SK-N-SH treated with all-trans-retinoic acid at 6 μM for 48 hours (cell line): ENCODE measurements at regions not wholly inside any gene's neighbourhood (a gene's known extent, or its start where the extent isn't known, plus 50 kb on each side); places are given as distances from the start of the nearest gene placed in this dataset.

Source experiments
- CSDC2 ChIP-seq: fragments of 250-450 bp; sonication (Bioruptor Pico); IDR thresholded peaks from 2 replicates; pipeline ENCODE4 v1.5.0; 2020; ENCODE audit warnings: mild to moderate bottlenecking, moderate library complexity
- GLIS3 ChIP-seq: fragments of 250-450 bp; sonication (Bioruptor Pico); IDR thresholded peaks from 2 replicates; pipeline ENCODE4 v1.5.0; 2020; ENCODE audit warnings: mild to moderate bottlenecking, moderate library complexity
- ISL1 ChIP-seq: fragments of 250-450 bp; sonication (Bioruptor Pico); IDR thresholded peaks from 2 replicates; pipeline ENCODE4 v2.1.2; 2022; ENCODE audit warnings: mild to moderate bottlenecking, moderate library complexity
- PPARA ChIP-seq: fragments of 250-450 bp; sonication (Bioruptor Pico); IDR thresholded peaks from 2 replicates; pipeline ENCODE4 v1.5.0; 2020; ENCODE audit warnings: mild to moderate bottlenecking, borderline replicate concordance
- RARB ChIP-seq: fragments of 250-450 bp; sonication (Bioruptor Pico); IDR thresholded peaks from 2 replicates; pipeline ENCODE4 v1.8.0; 2021; ENCODE audit warnings: mild to moderate bottlenecking, moderate library complexity
- ZFP30 ChIP-seq: fragments of 450-650 bp; formaldehyde crosslinking; IDR thresholded peaks from 2 replicates; pipeline ENCODE4 v1.5.0; 2022; ENCODE audit warnings: mild to moderate bottlenecking, moderate library complexity
- ZNF565 ChIP-seq: fragments of 450-650 bp; formaldehyde crosslinking; conservative IDR thresholded peaks from 2 replicates; pipeline ENCODE4 v1.5.0; 2020; ENCODE audit warnings: low read depth, mild to moderate bottlenecking, moderate library complexity
- TF ChIP-seq, protein P1 (sequence below): fragments of 250-450 bp; sonication (Bioruptor Pico); IDR thresholded peaks from 2 replicates; pipeline ENCODE4 v1.5.1; 2020; ENCODE audit warnings: low read depth, mild to moderate bottlenecking, moderate library complexity
- TF ChIP-seq, protein P2 (sequence below): fragments of 250-450 bp; sonication (Bioruptor Pico); IDR thresholded peaks from 2 replicates; pipeline ENCODE4 v1.8.0; 2020; ENCODE audit warnings: mild to moderate bottlenecking, moderate library complexity, borderline replicate concordance
- TF ChIP-seq, protein P3 (sequence below): fragments of 250-450 bp; sonication (Bioruptor Pico); IDR thresholded peaks from 2 replicates; pipeline ENCODE4 v1.5.0; 2020; ENCODE audit warnings: mild to moderate bottlenecking, moderate library complexity

GRCh38 chr1:234897390-234897749 lies 231.3 kb downstream of the TOMM20 start:
- TF ChIP-seq, protein P1, sequence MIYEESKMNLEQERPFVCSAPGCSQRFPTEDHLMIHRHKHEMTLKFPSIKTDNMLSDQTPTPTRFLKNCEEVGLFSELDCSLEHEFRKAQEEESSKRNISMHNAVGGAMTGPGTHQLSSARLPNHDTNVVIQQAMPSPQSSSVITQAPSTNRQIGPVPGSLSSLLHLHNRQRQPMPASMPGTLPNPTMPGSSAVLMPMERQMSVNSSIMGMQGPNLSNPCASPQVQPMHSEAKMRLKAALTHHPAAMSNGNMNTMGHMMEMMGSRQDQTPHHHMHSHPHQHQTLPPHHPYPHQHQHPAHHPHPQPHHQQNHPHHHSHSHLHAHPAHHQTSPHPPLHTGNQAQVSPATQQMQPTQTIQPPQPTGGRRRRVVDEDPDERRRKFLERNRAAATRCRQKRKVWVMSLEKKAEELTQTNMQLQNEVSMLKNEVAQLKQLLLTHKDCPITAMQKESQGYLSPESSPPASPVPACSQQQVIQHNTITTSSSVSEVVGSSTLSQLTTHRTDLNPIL (CRISPR knock-in tag): no peak
- TF ChIP-seq, protein P2, sequence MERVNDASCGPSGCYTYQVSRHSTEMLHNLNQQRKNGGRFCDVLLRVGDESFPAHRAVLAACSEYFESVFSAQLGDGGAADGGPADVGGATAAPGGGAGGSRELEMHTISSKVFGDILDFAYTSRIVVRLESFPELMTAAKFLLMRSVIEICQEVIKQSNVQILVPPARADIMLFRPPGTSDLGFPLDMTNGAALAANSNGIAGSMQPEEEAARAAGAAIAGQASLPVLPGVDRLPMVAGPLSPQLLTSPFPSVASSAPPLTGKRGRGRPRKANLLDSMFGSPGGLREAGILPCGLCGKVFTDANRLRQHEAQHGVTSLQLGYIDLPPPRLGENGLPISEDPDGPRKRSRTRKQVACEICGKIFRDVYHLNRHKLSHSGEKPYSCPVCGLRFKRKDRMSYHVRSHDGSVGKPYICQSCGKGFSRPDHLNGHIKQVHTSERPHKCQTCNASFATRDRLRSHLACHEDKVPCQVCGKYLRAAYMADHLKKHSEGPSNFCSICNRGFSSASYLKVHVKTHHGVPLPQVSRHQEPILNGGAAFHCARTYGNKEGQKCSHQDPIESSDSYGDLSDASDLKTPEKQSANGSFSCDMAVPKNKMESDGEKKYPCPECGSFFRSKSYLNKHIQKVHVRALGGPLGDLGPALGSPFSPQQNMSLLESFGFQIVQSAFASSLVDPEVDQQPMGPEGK (CRISPR knock-in tag): no peak
- TF ChIP-seq RARB (CRISPR knock-in tag) (no peak), PPARA (no peak), ZNF565 (CRISPR knock-in tag) (no peak), CSDC2 (CRISPR knock-in tag) (no peak), GLIS3 (CRISPR knock-in tag) (no peak), ZFP30 (CRISPR knock-in tag) (no peak), ISL1 (CRISPR knock-in tag) (no peak)
- TF ChIP-seq, protein P3, sequence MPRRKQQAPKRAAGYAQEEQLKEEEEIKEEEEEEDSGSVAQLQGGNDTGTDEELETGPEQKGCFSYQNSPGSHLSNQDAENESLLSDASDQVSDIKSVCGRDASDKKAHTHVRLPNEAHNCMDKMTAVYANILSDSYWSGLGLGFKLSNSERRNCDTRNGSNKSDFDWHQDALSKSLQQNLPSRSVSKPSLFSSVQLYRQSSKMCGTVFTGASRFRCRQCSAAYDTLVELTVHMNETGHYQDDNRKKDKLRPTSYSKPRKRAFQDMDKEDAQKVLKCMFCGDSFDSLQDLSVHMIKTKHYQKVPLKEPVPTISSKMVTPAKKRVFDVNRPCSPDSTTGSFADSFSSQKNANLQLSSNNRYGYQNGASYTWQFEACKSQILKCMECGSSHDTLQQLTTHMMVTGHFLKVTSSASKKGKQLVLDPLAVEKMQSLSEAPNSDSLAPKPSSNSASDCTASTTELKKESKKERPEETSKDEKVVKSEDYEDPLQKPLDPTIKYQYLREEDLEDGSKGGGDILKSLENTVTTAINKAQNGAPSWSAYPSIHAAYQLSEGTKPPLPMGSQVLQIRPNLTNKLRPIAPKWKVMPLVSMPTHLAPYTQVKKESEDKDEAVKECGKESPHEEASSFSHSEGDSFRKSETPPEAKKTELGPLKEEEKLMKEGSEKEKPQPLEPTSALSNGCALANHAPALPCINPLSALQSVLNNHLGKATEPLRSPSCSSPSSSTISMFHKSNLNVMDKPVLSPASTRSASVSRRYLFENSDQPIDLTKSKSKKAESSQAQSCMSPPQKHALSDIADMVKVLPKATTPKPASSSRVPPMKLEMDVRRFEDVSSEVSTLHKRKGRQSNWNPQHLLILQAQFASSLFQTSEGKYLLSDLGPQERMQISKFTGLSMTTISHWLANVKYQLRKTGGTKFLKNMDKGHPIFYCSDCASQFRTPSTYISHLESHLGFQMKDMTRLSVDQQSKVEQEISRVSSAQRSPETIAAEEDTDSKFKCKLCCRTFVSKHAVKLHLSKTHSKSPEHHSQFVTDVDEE (CRISPR knock-in tag): no peak
